Stimulated activated CD4-positive, alpha-beta T cell treated with anti-CD3 and anti-CD28 coated beads, Interleukin-1b, Interleukin-23, amount 100 ng/mL, for 48 hours (primary cell): ENCODE measurements at regions not wholly inside any gene's neighbourhood (a gene's known extent, or its start where the extent isn't known, plus 50 kb on each side); places are given as distances from the start of the nearest gene placed in this dataset.
A peak's percentile ranks its signal among the peaks of the same experiment; 100 is the strongest.

Experiments
- DNase-seq: peaks from one replicate; pipeline ENCODE4 v3.0.0-alpha.2; 2020

GRCh38 chr13:39941911-39942551 lies 286.6 kb downstream of the COG6 start:
- no peak for DNase-seq

GRCh38 chr13:39942552-39943273 lies 287.3 kb downstream of the COG6 start:
- peak; percentile 72 for DNase-seq

GRCh38 chr13:39943711-39944110 lies 288.2 kb downstream of the COG6 start:
- DNase-seq: no peak

- no peak for DNase-seq
Measured at GRCh38 chr13:39945226-39945625, 289.8 kb downstream of the COG6 start.

- no peak for DNase-seq
Measured at GRCh38 chr13:39946769-39947168, 291.3 kb downstream of the COG6 start.

- DNase-seq: no peak
Measured at GRCh38 chr13:39951301-39951700, 295.8 kb downstream of the COG6 start.

GRCh38 chr13:39952249-39953233 lies 297.1 kb downstream of the COG6 start:
- no peak for DNase-seq

- DNase-seq: no peak
Measured at GRCh38 chr13:39954476-39954875, 299.0 kb downstream of the COG6 start.

- DNase-seq: no peak
Measured at GRCh38 chr13:39955560-39955959, 300.1 kb downstream of the COG6 start.

GRCh38 chr13:39956036-39956435 lies 300.6 kb downstream of the COG6 start:
- peak; percentile 36 for DNase-seq

- no peak for DNase-seq
Measured at GRCh38 chr13:39957868-39958677, 302.6 kb downstream of the COG6 start.

- no peak for DNase-seq
Measured at GRCh38 chr13:39959497-39960144, 304.2 kb downstream of the COG6 start.

GRCh38 chr13:39960191-39960590 lies 304.7 kb downstream of the COG6 start:
- no peak for DNase-seq

- no peak for DNase-seq
Measured at GRCh38 chr13:39961036-39961435, 305.6 kb downstream of the COG6 start.

- DNase-seq: peak; percentile 22
Measured at GRCh38 chr13:39963612-39964011, 308.1 kb downstream of the COG6 start.

- no peak for DNase-seq
Measured at GRCh38 chr13:39965309-39965708, 309.8 kb downstream of the COG6 start.

GRCh38 chr13:39967199-39967959 lies 311.9 kb downstream of the COG6 start:
- no peak for DNase-seq

GRCh38 chr13:39968646-39969475 lies 313.4 kb downstream of the COG6 start:
- DNase-seq: no peak

GRCh38 chr13:39970177-39970846 lies 314.9 kb downstream of the COG6 start:
- no peak for DNase-seq

GRCh38 chr13:39971526-39971925 lies 316.1 kb downstream of the COG6 start:
- DNase-seq: no peak
